ENCODE measurements at regions not wholly inside any gene's neighbourhood (a gene's known extent, or its start where the extent isn't known, plus 50 kb on each side); places are given as distances from the start of the nearest gene placed in this dataset.

GRCh38 chr11:127330044-127330443 is 329.5 kb upstream of the KIRREL3 start:
- DNase-seq = no peak
- Histone ChIP-seq H3K9me3 (no peaks in the 10 kb centered on the region), H3K27ac (no peak overlapping the region), H3K36me3 (replicated peaks in 1 of 2; ENCODE audit: insufficient read depth in 1 of 2, low read depth in 2 of 2) (no peaks in the 10 kb centered on the region), H3K4me3 (no peak overlapping the region), H3K27me3 (no peaks in the 10 kb centered on the region), H3K4me1 (no peaks in the 10 kb centered on the region)
- intact Hi-C loops (cut with DNase I) = no loop called here
- no peak for ATAC-seq
- TF ChIP-seq CTCF (IDR thresholded peaks at IDR 0.05) (no peak), POLR2A (IDR thresholded peaks at IDR 0.05) (no peak)
- WGBS, 2 donors = 33 to 43% methylated on average over 3 of the region's 3 CpGs

- 45 to 51% methylated on average over 2 of the region's 2 CpGs for WGBS, 2 donors
- no peak for DNase-seq
These were observed 307.7 kb upstream of the KIRREL3 start for GRCh38 chr11:127308291-127308690.

GRCh38 chr11:127307700-127308099 is 307.1 kb upstream of the KIRREL3 start:
- H3K27me3 ChIP-seq = no peaks in the 10 kb centered on the region
- no peak overlapping the region for H3K27ac ChIP-seq
- ATAC-seq = no peak
- H3K9me3 ChIP-seq = no peaks in the 10 kb centered on the region
- DNase-seq = no peak
- no peaks in the 10 kb centered on the region for H3K4me1 ChIP-seq
- TF ChIP-seq CTCF (IDR thresholded peaks at IDR 0.05) = no peak
- no peak for TF ChIP-seq POLR2A (IDR thresholded peaks at IDR 0.05)
- intact Hi-C loops (cut with DNase I) = no loop called here
- H3K4me3 ChIP-seq = no peak overlapping the region
- no peaks in the 10 kb centered on the region for H3K36me3 ChIP-seq (replicated peaks in 1 of 2; ENCODE audit: insufficient read depth in 1 of 2, low read depth in 2 of 2)
- 44 to 53% methylated on average over 5 of the region's 5 CpGs for WGBS, 2 donors

More at GRCh38 chr11:127308291-127308690, 307.7 kb upstream of the KIRREL3 start:
- intact Hi-C loops (cut with DNase I) = no loop called here
- H3K27me3 ChIP-seq = no peaks in the 10 kb centered on the region
- H3K4me3 ChIP-seq = no peak overlapping the region
- no peaks in the 10 kb centered on the region for H3K9me3 ChIP-seq
- ATAC-seq = no peak
- H3K36me3 ChIP-seq (replicated peaks in 1 of 2; ENCODE audit: insufficient read depth in 1 of 2, low read depth in 2 of 2) = no peaks in the 10 kb centered on the region
- no peaks in the 10 kb centered on the region for H3K4me1 ChIP-seq
- TF ChIP-seq POLR2A (IDR thresholded peaks at IDR 0.05) = no peak
- TF ChIP-seq CTCF (IDR thresholded peaks at IDR 0.05) = no peak
- H3K27ac ChIP-seq = no peak overlapping the region

GRCh38 chr11:127304634-127305033 is 304.1 kb upstream of the KIRREL3 start:
- Histone ChIP-seq H3K9me3 (no peaks in the 10 kb centered on the region), H3K36me3 (replicated peaks in 1 of 2; ENCODE audit: insufficient read depth in 1 of 2, low read depth in 2 of 2) (no peaks in the 10 kb centered on the region), H3K27ac (no peak overlapping the region), H3K4me1 (no peaks in the 10 kb centered on the region), H3K4me3 (no peak overlapping the region), H3K27me3 (no peaks in the 10 kb centered on the region)
- ATAC-seq = no peak
- WGBS, 2 donors = 75 to 85% methylated on average over 3 of the region's 3 CpGs
- intact Hi-C loops (cut with DNase I) = no loop called here
- no peak for DNase-seq
- no peak for TF ChIP-seq CTCF (IDR thresholded peaks at IDR 0.05)
- TF ChIP-seq POLR2A (IDR thresholded peaks at IDR 0.05) = no peak

- intact Hi-C loops (cut with DNase I) = no loop called here
- DNase-seq (no peak), ATAC-seq (no peak)
- H3K4me3 ChIP-seq = no peak overlapping the region
- no peaks in the 10 kb centered on the region for H3K27me3 ChIP-seq
- no peaks in the 10 kb centered on the region for H3K9me3 ChIP-seq
- H3K27ac ChIP-seq = no peak overlapping the region
- no peaks in the 10 kb centered on the region for H3K36me3 ChIP-seq (replicated peaks in 1 of 2; ENCODE audit: insufficient read depth in 1 of 2, low read depth in 2 of 2)
- TF ChIP-seq CTCF (IDR thresholded peaks at IDR 0.05) (no peak), POLR2A (IDR thresholded peaks at IDR 0.05) (no peak)
- no peaks in the 10 kb centered on the region for H3K4me1 ChIP-seq
- WGBS, 2 donors = 55 to 75% methylated on average over 5 of the region's 5 CpGs
These were observed 288.4 kb upstream of the KIRREL3 start for GRCh38 chr11:127288926-127289325.

Measured in body of pancreas (tissue), 4 donors.